Hindlimb muscle (tissue), 1 donor: ENCODE measurements at regions not wholly inside any gene's neighbourhood (a gene's known extent, or its start where the extent isn't known, plus 50 kb on each side); places are given as distances from the start of the nearest gene placed in this dataset.

Experiments
- DNase-seq: peaks from one replicate; pipeline ENCODE4 v3.0.0-alpha.2; 2013

GRCh38 chr18:29185801-29186200 is 1008.9 kb upstream of the CDH2 start:
- DNase-seq, result no peak

- no peak for DNase-seq
Observed at GRCh38 chr18:29184654-29185053, 1007.7 kb upstream of the CDH2 start.

- DNase-seq, result no peak
Observed at GRCh38 chr18:29181151-29181901, 1004.4 kb upstream of the CDH2 start.

- DNase-seq, result no peak
Observed at GRCh38 chr18:29176681-29177080, 999.8 kb upstream of the CDH2 start.

- no peak for DNase-seq
Observed at GRCh38 chr18:29174891-29175290, 998.0 kb upstream of the CDH2 start.

- DNase-seq, result no peak
Observed at GRCh38 chr18:29172756-29173067, 995.8 kb upstream of the CDH2 start.

- DNase-seq, result no peak
Observed at GRCh38 chr18:29171892-29172755, 995.2 kb upstream of the CDH2 start.

GRCh38 chr18:29169599-29169998 is 992.7 kb upstream of the CDH2 start:
- no peak for DNase-seq

GRCh38 chr18:29164993-29165599 is 988.2 kb upstream of the CDH2 start:
- no peak for DNase-seq

GRCh38 chr18:29164020-29164706 is 987.2 kb upstream of the CDH2 start:
- DNase-seq, result no peak

- DNase-seq, result no peak
Observed at GRCh38 chr18:29163596-29163995, 986.7 kb upstream of the CDH2 start.

- no peak for DNase-seq
Observed at GRCh38 chr18:29161429-29161828, 984.5 kb upstream of the CDH2 start.

- DNase-seq, result no peak
Observed at GRCh38 chr18:29160170-29160569, 983.2 kb upstream of the CDH2 start.

- DNase-seq, result no peak
Observed at GRCh38 chr18:29157905-29158304, 981.0 kb upstream of the CDH2 start.

- DNase-seq, result no peak
Observed at GRCh38 chr18:29157057-29157780, 980.3 kb upstream of the CDH2 start.

- DNase-seq, result no peak
Observed at GRCh38 chr18:29156531-29156930, 979.6 kb upstream of the CDH2 start.

- no peak for DNase-seq
Observed at GRCh38 chr18:29154758-29155725, 978.1 kb upstream of the CDH2 start.

GRCh38 chr18:29154196-29154757 is 977.3 kb upstream of the CDH2 start:
- DNase-seq, result no peak

- DNase-seq, result no peak
Observed at GRCh38 chr18:29153091-29153490, 976.2 kb upstream of the CDH2 start.

- DNase-seq, result peak; percentile 29
Observed at GRCh38 chr18:29147944-29148343, 971.0 kb upstream of the CDH2 start.

- no peak for DNase-seq
Observed at GRCh38 chr18:29146068-29146467, 969.1 kb upstream of the CDH2 start.
